HCT116 (cell line): ENCODE measurements at regions not wholly inside any gene's neighbourhood (a gene's known extent, or its start where the extent isn't known, plus 50 kb on each side); places are given as distances from the start of the nearest gene placed in this dataset.

Experiments
- ATAC-seq: fragments of 200-7000 bp; cut with Tn5 transposase; 2 replicates; pipeline ENCODE4 v1.9.1; 2020; ENCODE audit warnings: mild to moderate bottlenecking, moderate library complexity
- BruUV-seq: library from RNA; stranded (reverse); fragments of 400-500 nt; replicated peaks from 2 replicates; lab custom pipeline; 2021; lab: Mats Ljungman, UMichigan
- CTCF ChIA-PET: fragments of 300-600 bp; sonication (Branson Sonifier 250); formaldehyde crosslinking; loops from one replicate; lab custom pipeline; 2021; ENCODE audit warnings: antibody characterized with exemption; lab: Charles Lee
- POLR2A ChIA-PET: fragments of 300-600, 350-600 bp; sonication (Branson Sonifier 250); formaldehyde crosslinking; loops from one replicate; lab custom pipeline; 2021; ENCODE audit warnings: antibody characterized with exemption; lab: Charles Lee
- RAD21 ChIA-PET, 2 experiments: fragments of 300-600 bp; sonication (Branson Sonifier 250); formaldehyde crosslinking; loops; one replicate each; lab custom pipeline; 2023; ENCODE audit warnings: low total read pairs in 2 of 2; ENCODE audit not compliant: uncharacterized antibody in 2 of 2, unreplicated experiment in 2 of 2, low non-redundant PET in 1 of 2; lab: Charles Lee
- DNase-seq: peaks from one replicate; pipeline ENCODE4 v3.0.0-alpha.2; 2010; ENCODE audit warnings: low read depth, low spot score
- H2AFZ ChIP-seq: fragments of 200-600 bp; shearing (Covaris generic), sonication (generic); 2 replicates; pipeline ENCODE4 v1.6.1; 2017; ENCODE audit warnings: low read depth, mixed run types, mixed read lengths, antibody characterized with exemption, low read length; ENCODE audit not compliant: poor library complexity, severe bottlenecking
- H3K27ac ChIP-seq: 2 replicates; pipeline ENCODE4 v1.5.1; 2012; ENCODE audit warnings: low read depth, low read length
- H3K27me3 ChIP-seq: fragments of 200-600 bp; sonication (generic); 2 replicates; pipeline ENCODE4 v1.6.1; 2016; ENCODE audit warnings: mixed run types, low read length, mixed read lengths; ENCODE audit not compliant: insufficient read depth
- H3K36me3 ChIP-seq, 2 experiments: fragments of 200-500 bp in 1 of 2; fragments of 200-600 bp in 1 of 2; sonication (Bioruptor generic) in 1 of 2; sonication (generic) in 1 of 2; 2 replicates each; pipeline versions ENCODE4 v1.5.1 to v1.6.1; 2014 to 2016; ENCODE audit warnings: low read length in 2 of 2, inconsistent platforms in 1 of 2, mixed read lengths in 1 of 2, mixed run types in 1 of 2; ENCODE audit not compliant: insufficient read depth in 2 of 2, control insufficient read depth in 1 of 2
- H3K4me1 ChIP-seq, 2 experiments: fragments of 200-600 bp in 1 of 2; sonication (generic) in 1 of 2; 2 replicates each; pipeline versions ENCODE4 v1.5.1 to v1.6.1; 2012 to 2017; ENCODE audit warnings: low read length in 2 of 2, inconsistent platforms in 1 of 2, mild to moderate bottlenecking in 1 of 2, mixed read lengths in 1 of 2, mixed run types in 1 of 2, moderate library complexity in 1 of 2; ENCODE audit not compliant: insufficient read depth in 2 of 2, control insufficient read depth in 1 of 2
- H3K4me2 ChIP-seq: fragments of 200-600 bp; sonication (generic); 2 replicates; pipeline ENCODE4 v1.6.1; 2017; ENCODE audit warnings: mixed run types, low read length, mixed read lengths
- H3K4me3 ChIP-seq, 2 experiments: fragments of 200-600 bp in 1 of 2; sonication (generic) in 1 of 2; replicated peaks in 1 of 2; 2 replicates each; pipeline ENCODE4 v1.5.1; 2011 to 2016; ENCODE audit warnings: low read length in 2 of 2, control low read depth in 1 of 2, low read depth in 1 of 2, mild to moderate bottlenecking in 1 of 2, mixed read lengths in 1 of 2, mixed run types in 1 of 2
- H3K79me2 ChIP-seq: fragments of 200-600 bp; sonication (generic); 2 replicates; pipeline ENCODE4 v1.6.1; 2017; ENCODE audit warnings: mild to moderate bottlenecking, mixed run types, low read length, moderate library complexity, mixed read lengths; ENCODE audit not compliant: insufficient read depth
- H3K9ac ChIP-seq: fragments of 200-600 bp; sonication (generic); 2 replicates; pipeline ENCODE4 v1.6.1; 2016; ENCODE audit warnings: low read length, mixed read lengths
- H3K9me2 ChIP-seq: fragments of 200-600 bp; sonication (generic), shearing (Covaris generic); 2 replicates; pipeline ENCODE4 v1.6.1; 2017; ENCODE audit warnings: mixed run types, mild to moderate bottlenecking, moderate library complexity; ENCODE audit not compliant: insufficient read depth
- H3K9me3 ChIP-seq, 2 experiments: fragments of 200-500 bp in 1 of 2; fragments of 200-600 bp in 1 of 2; sonication (Bioruptor generic) in 1 of 2; sonication (generic) in 1 of 2; 2 replicates each; pipeline ENCODE4 v1.6.1; 2014 to 2017; ENCODE audit warnings: low read length in 2 of 2, mixed read lengths in 2 of 2, inconsistent platforms in 1 of 2, low read depth in 1 of 2, mild to moderate bottlenecking in 1 of 2, mixed run types in 1 of 2, moderate library complexity in 1 of 2; ENCODE audit not compliant: control insufficient read depth in 1 of 2, insufficient read depth in 1 of 2
- H4K20me1 ChIP-seq: fragments of 200-600 bp; sonication (generic), shearing (Covaris generic); 2 replicates; pipeline ENCODE4 v1.6.1; 2017; ENCODE audit warnings: mixed run types, mild to moderate bottlenecking, moderate library complexity; ENCODE audit not compliant: insufficient read depth
- CEBPB ChIP-seq: IDR thresholded peaks from 2 replicates; pipeline ENCODE4 v1.6.1; 2012; ENCODE audit warnings: low read depth
- CTCF ChIP-seq, 3 experiments: fragments of 200-600 bp in 1 of 3; sonication (generic) in 1 of 3; IDR thresholded peaks in 2 of 3; conservative IDR thresholded peaks in 1 of 3; 2 replicates each; pipeline ENCODE4 v1.5.1; 2012 to 2017; ENCODE audit warnings: low read depth in 2 of 3, low read length in 2 of 3, antibody characterized with exemption in 1 of 3, borderline replicate concordance in 1 of 3, control low read depth in 1 of 3, mild to moderate bottlenecking in 1 of 3, mixed read lengths in 1 of 3, mixed run types in 1 of 3, moderate library complexity in 1 of 3; ENCODE audit not compliant: insufficient read depth in 1 of 3
- ELF1 ChIP-seq: IDR thresholded peaks from 2 replicates; pipeline ENCODE4 v1.6.1; 2012; ENCODE audit warnings: low read depth, borderline replicate concordance
- FOSL1 ChIP-seq: IDR thresholded peaks from 2 replicates; pipeline ENCODE4 v1.6.1; 2012; ENCODE audit warnings: low read depth
- MAX ChIP-seq: IDR thresholded peaks from 2 replicates; pipeline ENCODE4 v1.6.1; 2012
- RAD21 ChIP-seq: IDR thresholded peaks from 2 replicates; pipeline ENCODE4 v1.6.1; 2012; ENCODE audit warnings: low read depth, mild to moderate bottlenecking
- REST ChIP-seq: IDR thresholded peaks from 2 replicates; pipeline ENCODE4 v1.6.1; 2012; ENCODE audit warnings: low read depth
- SP1 ChIP-seq: IDR thresholded peaks from 2 replicates; pipeline ENCODE4 v1.6.1; 2012; ENCODE audit warnings: low read depth
- ZBTB33 ChIP-seq: IDR thresholded peaks from 2 replicates; pipeline ENCODE4 v1.6.1; 2011; ENCODE audit warnings: mild to moderate bottlenecking, low read length, moderate library complexity; ENCODE audit not compliant: insufficient replicate concordance; ENCODE audit errors: extremely low read depth
- intact Hi-C: fragments of 100-400 bp; cut with micrococcal nuclease; formaldehyde crosslinking; loops from 2 replicates; pipeline ENCODE4 v1.10.0; 2022

- no peaks in the 10 kb centered on the region for H4K20me1 ChIP-seq
- TF ChIP-seq RAD21 (no peak), REST (no peak), ELF1 (no peak), FOSL1 (no peak), MAX (no peak), SP1 (no peak)
- no peaks in the 10 kb centered on the region for H3K27me3 ChIP-seq
- no peaks in the 10 kb centered on the region for H3K36me3 ChIP-seq
- H3K79me2 ChIP-seq = no peaks in the 10 kb centered on the region
- no peak overlapping the region for H3K9ac ChIP-seq
- H2AFZ ChIP-seq = no peak overlapping the region
- no peaks in the 10 kb centered on the region for H3K9me2 ChIP-seq
- ChIA-PET POLR2A (no interaction called here), CTCF (no interaction called here), RAD21 (no interaction called here)
- ATAC-seq = no peak
- no peak overlapping the region for H3K27ac ChIP-seq
- DNase-seq = no peak
- no TSS peak for BruUV-seq
- H3K4me3 ChIP-seq = no peak overlapping the region
- intact Hi-C loops = no loop called here
- H3K9me3 ChIP-seq = no peaks in the 10 kb centered on the region
- no peaks in the 10 kb centered on the region for H3K4me1 ChIP-seq
- H3K4me2 ChIP-seq = no peak overlapping the region
These were observed 178.7 kb upstream of the MAGEE2 start for GRCh38 chrX:75963774-75964173.

GRCh38 chrX:75968293-75968692, 183.2 kb upstream of the MAGEE2 start:
- H4K20me1 ChIP-seq = no peaks in the 10 kb centered on the region
- no peaks in the 10 kb centered on the region for H3K27me3 ChIP-seq
- intact Hi-C loops = loop anchor here (1.0 kb wide), 1 partner anchor 285 kb away; no protein-coding TSS in a partner anchor
- ATAC-seq = peak; percentile 77
- ChIA-PET RAD21 (no interaction called here), CTCF (no interaction called here), POLR2A (no interaction called here)
- no peak overlapping the region for H3K9ac ChIP-seq
- DNase-seq = peak; percentile 15
- H3K4me3 ChIP-seq = no peak overlapping the region
- H3K79me2 ChIP-seq = no peaks in the 10 kb centered on the region
- H3K36me3 ChIP-seq = no peaks in the 10 kb centered on the region
- TF ChIP-seq CTCF (IDR thresholded peaks at IDR 0.05 in 2 of 3, conservative IDR thresholded peaks at IDR 0.05 in 1 of 3; ENCODE audit: borderline replicate concordance in 1 of 3, insufficient read depth in 1 of 3, low read depth in 2 of 3, low read length in 2 of 3) (peak in 2 of 3 experiments; percentile 37 to 39; a peak in 3 of 6 replicates), RAD21 (peak; percentile 49; the same call in 1 of the 2 replicates), ZBTB33 (no peak), CEBPB (no peak)
- no peaks in the 10 kb centered on the region for H3K9me3 ChIP-seq
- BruUV-seq = no TSS peak
- H3K9me2 ChIP-seq = no peaks in the 10 kb centered on the region
- H3K27ac ChIP-seq = no peak overlapping the region
- H3K4me2 ChIP-seq = no peak overlapping the region
- no peaks in the 10 kb centered on the region for H3K4me1 ChIP-seq
- no peak overlapping the region for H2AFZ ChIP-seq
